OCI-LY7 (cell line): ENCODE measurements at regions not wholly inside any gene's neighbourhood (a gene's known extent, or its start where the extent isn't known, plus 50 kb on each side); places are given as distances from the start of the nearest gene placed in this dataset.

ENCODE experiments used
- BruUV-seq: library from RNA; stranded (reverse); fragments of 400-500 nt; replicated peaks from 2 replicates; lab custom pipeline; 2021; lab: Mats Ljungman, UMichigan
- CTCF ChIA-PET: fragments of 300-600 bp; sonication (Branson Sonifier 250); formaldehyde crosslinking; loops from one replicate; lab custom pipeline; 2022; ENCODE audit warnings: antibody characterized with exemption; ENCODE audit not compliant: unreplicated experiment; lab: Charles Lee
- POLR2A ChIA-PET: fragments of 300-600 bp; sonication (Branson Sonifier 250); formaldehyde crosslinking; loops from one replicate; lab custom pipeline; 2022; ENCODE audit warnings: antibody characterized with exemption; lab: Charles Lee
- DNase-seq: peaks from one replicate; pipeline ENCODE4 v3.0.0-alpha.2; 2015; ENCODE audit warnings: low spot score
- H2AFZ ChIP-seq: fragments of 200-600 bp; sonication (generic), shearing (Covaris generic); 2 replicates; pipeline ENCODE4 v1.6.1; 2014; ENCODE audit warnings: mild to moderate bottlenecking, antibody characterized with exemption, low read length, moderate library complexity
- H3K27ac ChIP-seq: fragments of 200-600 bp; sonication (generic); 2 replicates; pipeline ENCODE4 v1.5.1; 2014; ENCODE audit warnings: mixed run types, low read depth, mild to moderate bottlenecking, moderate library complexity, low read length, inconsistent platforms; ENCODE audit not compliant: poor library complexity, severe bottlenecking
- H3K36me3 ChIP-seq: fragments of 200-600 bp; sonication (generic); 2 replicates; pipeline ENCODE4 v1.6.1; 2014; ENCODE audit warnings: mild to moderate bottlenecking, antibody characterized with exemption, low read length, moderate library complexity, mixed read lengths; ENCODE audit not compliant: insufficient read depth
- H3K4me1 ChIP-seq: fragments of 200-600 bp; sonication (generic); 2 replicates; pipeline ENCODE4 v1.5.1; 2014; ENCODE audit warnings: mild to moderate bottlenecking, low read length; ENCODE audit not compliant: insufficient read depth, poor library complexity, severe bottlenecking
- H3K4me2 ChIP-seq: fragments of 200-600 bp; sonication (generic); 2 replicates; pipeline ENCODE4 v1.6.1; 2014; ENCODE audit warnings: mild to moderate bottlenecking, low read length
- H3K4me3 ChIP-seq: fragments of 200-600 bp; sonication (generic); 2 replicates; pipeline ENCODE4 v1.5.1; 2014; ENCODE audit warnings: mild to moderate bottlenecking, low read depth, low read length; ENCODE audit not compliant: poor library complexity, severe bottlenecking
- H3K79me2 ChIP-seq: fragments of 200-600 bp; sonication (generic); 2 replicates; pipeline ENCODE4 v1.6.1; 2016; ENCODE audit warnings: low read depth, mild to moderate bottlenecking, low read length, moderate library complexity, mixed read lengths; ENCODE audit not compliant: insufficient read depth
- H3K9me2 ChIP-seq: fragments of 200-600 bp; sonication (generic); 2 replicates; pipeline ENCODE4 v1.6.1; 2016; ENCODE audit warnings: mild to moderate bottlenecking, low read length, mixed read lengths; ENCODE audit not compliant: insufficient read depth
- H3K9me3 ChIP-seq: fragments of 200-600 bp; sonication (generic); 2 replicates; pipeline ENCODE4 v1.6.1; 2014; ENCODE audit warnings: mild to moderate bottlenecking, mixed run types, low read length, mixed read lengths
- H4K20me1 ChIP-seq: fragments of 200-600 bp; sonication (generic); 2 replicates; pipeline ENCODE4 v1.6.1; 2014; ENCODE audit warnings: mild to moderate bottlenecking, antibody characterized with exemption, low read length, moderate library complexity, mixed read lengths; ENCODE audit not compliant: insufficient read depth
- EZH2phosphoT487 ChIP-seq: fragments of 200-600 bp; sonication (generic); IDR thresholded peaks from 2 replicates; pipeline ENCODE4 v1.6.1; 2018; ENCODE audit warnings: low read depth, borderline replicate concordance, mild to moderate bottlenecking, mixed run types, antibody characterized with exemption, low read length, moderate library complexity, mixed read lengths
- intact Hi-C: fragments of 100-400 bp; cut with micrococcal nuclease; formaldehyde crosslinking; loops from one replicate; pipeline ENCODE4 v1.10.0; 2022; ENCODE audit not compliant: unreplicated experiment
- TF ChIP-seq, protein P1 (sequence below): fragments of 200-600 bp; sonication (generic); conservative IDR thresholded peaks from 2 replicates; pipeline ENCODE4 v1.5.1; 2014; ENCODE audit warnings: mild to moderate bottlenecking, antibody characterized with exemption, low read length, moderate library complexity, mixed read lengths

DNA sequence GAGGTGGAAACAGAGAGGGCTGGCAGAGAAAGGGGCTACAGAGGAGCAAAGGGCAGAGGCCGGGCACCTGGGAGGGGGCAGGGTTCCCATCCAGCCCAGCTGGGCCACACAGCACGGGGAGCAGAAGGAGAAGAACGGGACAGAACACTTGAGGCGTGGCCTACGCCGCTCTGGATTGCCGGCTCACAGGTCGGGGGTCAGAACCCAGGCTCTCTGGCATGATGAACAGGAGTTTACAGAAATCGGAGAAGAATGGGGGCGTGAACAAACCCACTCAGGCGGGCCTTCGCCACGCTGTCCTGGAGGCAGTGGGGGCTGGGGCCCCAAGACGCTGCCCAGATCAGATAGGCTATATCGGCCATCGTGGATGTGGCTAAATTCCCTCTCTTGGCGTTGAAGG, 362.2 kb upstream of the SHH start:
- no peaks in the 10 kb centered on the region for H3K9me2 ChIP-seq
- no peak overlapping the region for H3K4me2 ChIP-seq
- ChIA-PET POLR2A (no interaction called here), CTCF (no interaction called here)
- no peaks in the 10 kb centered on the region for H3K36me3 ChIP-seq
- TF ChIP-seq EZH2phosphoT487: no peak
- TF ChIP-seq, protein P1, sequence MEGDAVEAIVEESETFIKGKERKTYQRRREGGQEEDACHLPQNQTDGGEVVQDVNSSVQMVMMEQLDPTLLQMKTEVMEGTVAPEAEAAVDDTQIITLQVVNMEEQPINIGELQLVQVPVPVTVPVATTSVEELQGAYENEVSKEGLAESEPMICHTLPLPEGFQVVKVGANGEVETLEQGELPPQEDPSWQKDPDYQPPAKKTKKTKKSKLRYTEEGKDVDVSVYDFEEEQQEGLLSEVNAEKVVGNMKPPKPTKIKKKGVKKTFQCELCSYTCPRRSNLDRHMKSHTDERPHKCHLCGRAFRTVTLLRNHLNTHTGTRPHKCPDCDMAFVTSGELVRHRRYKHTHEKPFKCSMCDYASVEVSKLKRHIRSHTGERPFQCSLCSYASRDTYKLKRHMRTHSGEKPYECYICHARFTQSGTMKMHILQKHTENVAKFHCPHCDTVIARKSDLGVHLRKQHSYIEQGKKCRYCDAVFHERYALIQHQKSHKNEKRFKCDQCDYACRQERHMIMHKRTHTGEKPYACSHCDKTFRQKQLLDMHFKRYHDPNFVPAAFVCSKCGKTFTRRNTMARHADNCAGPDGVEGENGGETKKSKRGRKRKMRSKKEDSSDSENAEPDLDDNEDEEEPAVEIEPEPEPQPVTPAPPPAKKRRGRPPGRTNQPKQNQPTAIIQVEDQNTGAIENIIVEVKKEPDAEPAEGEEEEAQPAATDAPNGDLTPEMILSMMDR: no peak
- no peak overlapping the region for H2AFZ ChIP-seq
- no peaks in the 10 kb centered on the region for H3K9me3 ChIP-seq
- H3K4me1 ChIP-seq: no peaks in the 10 kb centered on the region
- no peaks in the 10 kb centered on the region for H3K79me2 ChIP-seq
- H3K27ac ChIP-seq: no peak overlapping the region
- H3K4me3 ChIP-seq: no peak overlapping the region
- H4K20me1 ChIP-seq: no peaks in the 10 kb centered on the region
- intact Hi-C loops: no loop called here
- no peak for DNase-seq
- BruUV-seq: no TSS peak

DNA sequence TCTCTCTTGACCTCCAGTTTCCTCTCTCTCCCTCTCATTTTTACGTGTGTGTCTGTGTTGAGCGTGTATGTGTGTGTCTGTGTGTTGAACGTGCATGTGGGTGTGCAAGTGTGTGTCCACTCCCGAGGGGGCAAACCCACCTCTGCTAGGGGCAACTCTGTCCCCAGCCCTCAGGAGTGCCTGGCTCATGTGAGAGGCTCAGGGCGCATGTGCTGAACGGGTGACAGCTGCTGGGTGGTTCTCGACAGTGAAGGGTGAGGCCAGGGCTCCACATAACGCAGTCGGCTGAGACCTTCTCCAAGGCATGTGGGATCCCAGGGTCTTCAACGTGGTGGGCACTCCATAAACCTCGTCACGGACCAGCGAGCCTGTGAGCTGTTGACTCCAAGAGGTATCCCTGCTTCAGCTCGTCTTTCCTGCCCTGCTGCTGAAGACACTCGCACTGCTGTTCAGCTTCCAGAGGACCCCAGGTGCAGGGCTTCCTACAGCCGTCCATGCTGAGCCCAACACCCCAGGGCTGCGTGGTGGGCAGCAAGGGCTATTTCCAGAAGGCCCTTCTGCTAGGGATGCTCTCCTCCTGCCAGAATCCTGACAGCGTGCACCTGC, 361.6 kb upstream of the SHH start:
- no peaks in the 10 kb centered on the region for H3K36me3 ChIP-seq
- CTCF ChIA-PET: no interaction called here
- DNase-seq: no peak
- BruUV-seq: no TSS peak
- no peaks in the 10 kb centered on the region for H3K9me2 ChIP-seq
- no peaks in the 10 kb centered on the region for H3K9me3 ChIP-seq
- intact Hi-C loops: no loop called here
- no peaks in the 10 kb centered on the region for H4K20me1 ChIP-seq
- H3K4me3 ChIP-seq: no peak overlapping the region
- no peaks in the 10 kb centered on the region for H3K79me2 ChIP-seq
- TF ChIP-seq, protein P1: no peak
- no peak for TF ChIP-seq EZH2phosphoT487
- no peak overlapping the region for H3K27ac ChIP-seq
- no peaks in the 10 kb centered on the region for H3K4me1 ChIP-seq
- no peak overlapping the region for H3K4me2 ChIP-seq
- no peak overlapping the region for H2AFZ ChIP-seq
- POLR2A ChIA-PET: interaction anchor here (0.6 kb wide), 1 partner anchor 232 kb away, joined by 3 read pairs; no protein-coding TSS in a partner anchor

DNA sequence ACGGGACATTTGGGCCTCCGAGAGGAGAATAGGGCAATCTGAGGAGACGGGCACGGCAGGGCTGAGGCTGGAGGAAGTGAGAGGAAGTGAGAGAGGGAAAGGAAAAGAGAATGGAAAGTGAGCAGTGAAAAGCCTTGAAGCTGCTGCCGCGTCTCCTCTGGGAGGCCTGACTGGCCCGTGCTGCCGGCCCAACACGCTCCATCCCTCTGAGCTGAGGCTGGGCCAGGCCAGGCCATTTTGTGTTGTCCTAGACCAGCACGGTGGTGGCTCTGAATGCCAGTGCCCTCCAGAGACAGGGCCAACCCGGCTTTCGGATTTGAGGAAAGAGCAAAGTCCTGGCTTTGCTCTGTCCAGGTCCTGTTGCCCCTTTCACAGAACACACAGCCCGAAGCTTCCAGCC, 361.1 kb upstream of the SHH start:
- intact Hi-C loops: no loop called here
- Histone ChIP-seq H3K4me2 (no peak overlapping the region), H2AFZ (no peak overlapping the region), H3K4me1 (no peaks in the 10 kb centered on the region), H4K20me1 (no peaks in the 10 kb centered on the region), H3K4me3 (no peak overlapping the region), H3K36me3 (no peaks in the 10 kb centered on the region), H3K9me3 (no peaks in the 10 kb centered on the region), H3K9me2 (no peaks in the 10 kb centered on the region), H3K79me2 (no peaks in the 10 kb centered on the region), H3K27ac (no peak overlapping the region)
- ChIA-PET CTCF (no interaction called here), POLR2A (interaction anchor here (0.6 kb wide), 1 partner anchor 233 kb away, joined by 3 read pairs; no protein-coding TSS in a partner anchor)
- DNase-seq: no peak
- no peak for TF ChIP-seq EZH2phosphoT487
- TF ChIP-seq, protein P1: no peak
- no TSS peak for BruUV-seq
